ENCODE measurements at regions not wholly inside any gene's neighbourhood (a gene's known extent, or its start where the extent isn't known, plus 50 kb on each side); places are given as distances from the start of the nearest gene placed in this dataset.
"Not testable (repeated sequence)": the region's sequence is repeated elsewhere in the genome, so short reads cannot be mapped to it uniquely, and the experiment has no call there.

DNA sequence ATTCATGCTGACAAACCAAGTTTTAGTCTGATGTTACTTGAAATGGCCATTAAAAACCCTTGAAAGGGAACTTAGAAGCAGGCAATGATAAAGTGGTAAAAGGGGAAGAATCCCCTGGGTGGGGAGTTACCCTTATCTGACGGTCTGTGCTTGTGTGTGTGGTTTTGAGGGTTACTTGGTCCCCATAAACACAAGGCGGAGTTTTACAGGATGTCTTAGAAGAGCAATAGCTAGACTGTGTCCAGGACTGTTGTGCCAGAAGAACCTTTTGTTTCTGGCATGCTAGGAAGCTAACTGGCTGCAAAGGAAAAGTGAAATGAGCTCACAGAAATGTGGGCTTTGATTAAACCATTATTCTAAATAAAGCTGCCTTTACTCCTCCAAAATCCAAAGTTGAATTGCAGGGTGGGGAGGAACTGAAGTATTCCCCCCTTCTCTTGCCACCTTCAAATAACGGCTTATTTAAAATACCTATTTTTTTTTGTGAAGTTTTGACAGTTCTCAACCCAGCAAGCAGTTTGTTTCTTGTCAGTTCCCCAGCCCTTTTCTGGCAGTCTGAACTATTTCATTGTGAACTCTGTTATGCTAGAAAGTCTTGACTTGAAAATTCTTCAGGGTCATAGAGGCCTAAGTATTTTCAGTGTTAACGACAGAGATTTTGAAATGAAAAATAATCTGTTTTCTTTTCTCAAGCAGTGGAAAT, 443.5 kb downstream of the OTOL1 start:
- Histone ChIP-seq H3K27me3 (no peaks in the 10 kb centered on the region), H3K4me3 (no peak overlapping the region), H3K4me1 (no peaks in the 10 kb centered on the region), H3K36me3 (no peaks in the 10 kb centered on the region), H3K27ac (peak overlapping the region in 1 of 2 donors; percentile 4), H3K9me3 (no peaks in the 10 kb centered on the region)
- DNase-seq (ENCODE audit: low spot score in 2 of 2): no peak
- no peak for TF ChIP-seq CTCF (IDR thresholded peaks at IDR 0.05)
- intact Hi-C loops (cut with DNase I): no loop called here

DNA sequence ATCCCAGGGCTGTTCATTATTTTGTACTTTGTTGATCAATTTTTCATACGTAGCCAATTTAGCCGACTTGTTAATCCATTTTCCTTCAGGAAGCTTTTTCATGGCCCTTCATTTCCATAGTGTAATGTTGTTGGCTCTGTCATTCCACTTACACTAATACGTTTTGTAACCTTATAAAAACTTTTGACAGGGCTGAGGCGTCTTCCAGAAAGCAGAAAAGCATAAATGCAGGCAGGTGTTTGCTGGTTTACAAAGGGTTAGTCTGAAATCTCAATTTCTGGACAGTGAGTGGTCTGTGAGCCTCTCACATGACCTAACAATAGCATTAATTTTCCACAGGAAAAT, 444.0 kb downstream of the OTOL1 start:
- Histone ChIP-seq H3K4me1 (no peaks in the 10 kb centered on the region), H3K4me3 (no peak overlapping the region), H3K27me3 (no peaks in the 10 kb centered on the region), H3K27ac (peak overlapping the region in 1 of 2 donors; percentile 4), H3K9me3 (no peaks in the 10 kb centered on the region), H3K36me3 (no peaks in the 10 kb centered on the region)
- no peak for TF ChIP-seq CTCF (IDR thresholded peaks at IDR 0.05)
- DNase-seq (ENCODE audit: low spot score in 2 of 2): no peak
- intact Hi-C loops (cut with DNase I): no loop called here

- no peak for TF ChIP-seq CTCF (IDR thresholded peaks at IDR 0.05)
- H3K27ac ChIP-seq: no peak overlapping the region
- no peaks in the 10 kb centered on the region for H3K9me3 ChIP-seq
- intact Hi-C loops (cut with DNase I): no loop called here
- H3K36me3 ChIP-seq: no peaks in the 10 kb centered on the region
- no peaks in the 10 kb centered on the region for H3K4me1 ChIP-seq
- no peaks in the 10 kb centered on the region for H3K27me3 ChIP-seq
- no peak overlapping the region for H3K4me3 ChIP-seq
- no peak for DNase-seq (ENCODE audit: low spot score in 2 of 2)
These were observed 445.3 kb downstream of the OTOL1 start for GRCh38 chr3:161941891-161942290.

- intact Hi-C loops (cut with DNase I); DNase-seq (ENCODE audit: low spot score in 2 of 2); H3K9me3 ChIP-seq: not testable (repeated sequence)
These were observed 447.3 kb downstream of the OTOL1 start for GRCh38 chr3:161943801-161944345.

DNA sequence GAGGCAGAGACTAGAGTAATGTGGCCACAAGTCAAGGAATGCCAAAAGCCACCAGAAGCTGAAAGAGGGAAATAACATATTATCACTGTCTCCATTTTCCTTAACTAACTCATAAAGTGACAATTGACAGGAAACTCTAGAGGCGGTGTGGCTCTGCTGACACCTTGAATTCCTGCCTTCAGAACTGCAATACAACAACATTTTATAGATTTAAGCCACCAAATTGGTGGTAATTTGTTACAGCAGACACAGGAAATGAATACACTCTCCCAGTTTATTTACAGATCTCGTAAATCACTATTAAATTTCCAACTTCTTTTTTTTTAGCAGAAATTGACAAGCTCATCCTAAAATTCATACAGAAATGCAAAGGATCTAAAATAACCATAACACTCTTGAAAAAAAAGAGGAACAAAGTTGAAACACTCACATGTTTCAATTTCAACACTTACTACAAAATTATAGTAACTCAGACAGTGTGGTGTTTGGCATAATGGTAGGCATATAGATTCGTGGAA, 449.9 kb downstream of the OTOL1 start:
- no peak overlapping the region for H3K4me3 ChIP-seq
- H3K4me1 ChIP-seq: no peaks in the 10 kb centered on the region
- no peaks in the 10 kb centered on the region for H3K36me3 ChIP-seq
- intact Hi-C loops (cut with DNase I): no loop called here
- DNase-seq (ENCODE audit: low spot score in 2 of 2): no peak
- no peaks in the 10 kb centered on the region for H3K9me3 ChIP-seq
- no peak for TF ChIP-seq CTCF (IDR thresholded peaks at IDR 0.05)
- no peaks in the 10 kb centered on the region for H3K27me3 ChIP-seq
- H3K27ac ChIP-seq: no peak overlapping the region

More at GRCh38 chr3:161943801-161944345, 447.3 kb downstream of the OTOL1 start:
- H3K27ac ChIP-seq, H3K4me1 ChIP-seq, H3K27me3 ChIP-seq, H3K4me3 ChIP-seq, H3K36me3 ChIP-seq: not testable (repeated sequence)

DNA sequence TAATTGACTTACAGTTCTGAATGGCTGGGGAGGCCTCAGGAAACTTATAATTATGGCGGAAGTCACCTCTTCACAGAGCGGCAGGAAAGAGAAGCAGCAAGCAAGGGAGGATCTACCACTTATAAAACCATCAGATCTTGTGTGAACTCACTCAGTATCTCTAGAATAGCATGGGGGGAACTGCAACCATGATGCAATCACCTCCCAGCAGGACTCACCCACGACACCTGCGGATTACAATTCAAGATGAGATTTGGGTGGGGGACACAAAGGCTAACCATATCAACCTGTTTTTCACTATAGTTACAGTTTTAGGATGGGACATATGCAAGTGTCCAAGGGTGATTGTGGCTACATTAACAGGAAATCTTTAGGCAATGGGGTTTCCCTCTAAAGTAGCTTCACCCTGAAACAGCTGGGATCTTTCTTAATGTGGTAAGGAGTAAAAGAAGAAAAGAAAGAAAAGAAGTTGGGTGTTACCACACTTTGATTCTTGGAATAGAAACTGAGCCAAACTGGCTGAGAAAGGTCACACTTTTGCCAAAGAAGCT, 453.8 kb downstream of the OTOL1 start:
- Histone ChIP-seq H3K27me3 (no peaks in the 10 kb centered on the region), H3K4me1 (no peaks in the 10 kb centered on the region), H3K9me3 (no peaks in the 10 kb centered on the region), H3K27ac (no peak overlapping the region), H3K36me3 (no peaks in the 10 kb centered on the region), H3K4me3 (no peak overlapping the region)
- no peak for DNase-seq (ENCODE audit: low spot score in 2 of 2)
- intact Hi-C loops (cut with DNase I): no loop called here
- no peak for TF ChIP-seq CTCF (IDR thresholded peaks at IDR 0.05)
